Endothelial cell of umbilical vein (primary cell): ENCODE measurements at regions not wholly inside any gene's neighbourhood (a gene's known extent, or its start where the extent isn't known, plus 50 kb on each side); places are given as distances from the start of the nearest gene placed in this dataset.

Source experiments
- BruUV-seq: library from RNA; stranded (reverse); fragments of 400-500 nt; replicated peaks from 2 replicates; lab custom pipeline; 2021; lab: Mats Ljungman, UMichigan
- CTCF ChIA-PET: fragments of 300-600, 350-600 bp; sonication (Branson Sonifier 250); formaldehyde crosslinking; loops from one replicate; lab custom pipeline; 2021; ENCODE audit warnings: antibody characterized with exemption, inconsistent platforms; lab: Charles Lee
- POLR2A ChIA-PET: fragments of 300-600, 350-600 bp; sonication (Branson Sonifier 250); formaldehyde crosslinking; loops from one replicate; lab custom pipeline; 2021; ENCODE audit warnings: antibody characterized with exemption, inconsistent platforms; lab: Charles Lee
- DNase-seq: peaks from one replicate; pipeline ENCODE4 v3.0.0-alpha.2; 2011; ENCODE audit warnings: low read depth, low spot score
- FAIRE-seq: peaks from 2 replicates; lab custom pipeline; 2011; peaks lifted over from hg19 to GRCh38; lab: Jason Lieb, UNC
- H2AFZ ChIP-seq: 2 replicates; pipeline ENCODE4 v1.6.0; 2012; ENCODE audit warnings: low read depth, low read length, control low read depth, inconsistent platforms
- H3K27ac ChIP-seq: 2 replicates; pipeline ENCODE4 v1.5.1; 2011; ENCODE audit warnings: low read depth, mild to moderate bottlenecking, control low read depth, low read length, moderate library complexity; ENCODE audit not compliant: insufficient read depth
- H3K27me3 ChIP-seq, 2 experiments: 2 replicates each; pipeline versions ENCODE4 v1.6.0 to v1.6.1; 2011; ENCODE audit warnings: low read length in 2 of 2, mixed read lengths in 1 of 2; ENCODE audit not compliant: control insufficient read depth in 2 of 2, insufficient read depth in 2 of 2
- H3K36me3 ChIP-seq, 2 experiments: 2 replicates in 1 of 2; 3 replicates in 1 of 2; pipeline ENCODE4 v1.5.1; 2011; ENCODE audit warnings: low read length in 2 of 2, mild to moderate bottlenecking in 1 of 2, moderate library complexity in 1 of 2; ENCODE audit not compliant: control insufficient read depth in 2 of 2, insufficient read depth in 2 of 2; ENCODE audit errors: extremely low read depth in 1 of 2
- H3K4me1 ChIP-seq: 3 replicates; pipeline ENCODE4 v1.5.1; 2011; ENCODE audit warnings: mild to moderate bottlenecking, low read length; ENCODE audit not compliant: control insufficient read depth, insufficient read depth; ENCODE audit errors: extremely low read depth
- H3K4me2 ChIP-seq: 2 replicates; pipeline ENCODE4 v1.6.1; 2011; ENCODE audit warnings: low read length, control low read depth, mixed read lengths; ENCODE audit not compliant: insufficient read depth
- H3K4me3 ChIP-seq, 3 experiments: fragments of 200-600 bp in 1 of 3; sonication (generic), shearing (Covaris generic) in 1 of 3; replicated peaks in 1 of 3; 2 replicates each; pipeline ENCODE4 v1.5.1; 2011 to 2016; ENCODE audit warnings: control low read depth in 3 of 3, low read length in 3 of 3, mild to moderate bottlenecking in 2 of 3, inconsistent platforms in 1 of 3, low read depth in 1 of 3, moderate library complexity in 1 of 3; ENCODE audit not compliant: insufficient read depth in 1 of 3
- H3K79me2 ChIP-seq: 2 replicates; pipeline ENCODE4 v1.6.0; 2012; ENCODE audit warnings: low read length, inconsistent platforms; ENCODE audit not compliant: control insufficient read depth, insufficient read depth
- H3K9ac ChIP-seq: replicated peaks from 2 replicates; pipeline ENCODE3; 2011; ENCODE audit warnings: low read length, control low read depth; ENCODE audit not compliant: insufficient read depth; ENCODE audit errors: extremely low read depth
- H3K9me1 ChIP-seq: replicated peaks from 3 replicates; pipeline ENCODE4 v1.6.0; 2011; ENCODE audit warnings: mild to moderate bottlenecking, low read length; ENCODE audit not compliant: control insufficient read depth, insufficient read depth; ENCODE audit errors: extremely low read depth
- H3K9me3 ChIP-seq: replicated peaks from 2 replicates; pipeline ENCODE4 v1.5.1; 2012; ENCODE audit warnings: low read length, inconsistent platforms; ENCODE audit not compliant: control insufficient read depth, insufficient read depth
- H4K20me1 ChIP-seq: replicated peaks from 2 replicates; pipeline ENCODE3; 2011; ENCODE audit warnings: mild to moderate bottlenecking, low read length; ENCODE audit not compliant: control insufficient read depth, insufficient read depth; ENCODE audit errors: extremely low read depth
- CTCF ChIP-seq, 2 donors: IDR thresholded peaks; 1 replicate in 1 of 2; 2 replicates in 1 of 2; pipeline ENCODE4 v1.5.1; 2011; ENCODE audit warnings: low read length in 2 of 2, mild to moderate bottlenecking in 2 of 2, moderate library complexity in 2 of 2, control low read depth in 1 of 2, inconsistent platforms in 1 of 2, low read depth in 1 of 2; ENCODE audit not compliant: insufficient read depth in 1 of 2; ENCODE audit errors: extremely low read depth in 1 of 2
- EZH2 ChIP-seq: IDR thresholded peaks from 2 replicates; pipeline ENCODE4 v1.6.1; 2012; ENCODE audit warnings: borderline replicate concordance, low read depth, mild to moderate bottlenecking, moderate library complexity, low read length, inconsistent platforms; ENCODE audit not compliant: severe bottlenecking
- FOS ChIP-seq: IDR thresholded peaks from 2 replicates; pipeline ENCODE4 v1.6.1; 2011; ENCODE audit warnings: mild to moderate bottlenecking, low read length, moderate library complexity, borderline replicate concordance; ENCODE audit not compliant: insufficient read depth
- GATA2 ChIP-seq: IDR thresholded peaks from 2 replicates; pipeline ENCODE4 v1.7.0; 2011; ENCODE audit warnings: low read depth, mild to moderate bottlenecking, moderate library complexity, mixed read lengths, low read length; ENCODE audit not compliant: insufficient read length, insufficient read depth
- JUN ChIP-seq: IDR thresholded peaks from 2 replicates; pipeline ENCODE4 v1.6.1; 2011; ENCODE audit warnings: borderline replicate concordance, low read depth; ENCODE audit not compliant: insufficient read length, insufficient read depth
- MAX ChIP-seq: IDR thresholded peaks from 2 replicates; pipeline ENCODE4 v1.6.1; 2011; ENCODE audit not compliant: insufficient read depth, insufficient read length
- MYC ChIP-seq: IDR thresholded peaks from one replicate; pipeline ENCODE4 v1.6.1; 2011; ENCODE audit warnings: mild to moderate bottlenecking, low read depth, low read length
- POLR2A ChIP-seq: IDR thresholded peaks from 2 replicates; pipeline ENCODE4 v1.6.1; 2012; ENCODE audit warnings: low read depth, mild to moderate bottlenecking, control low read depth, low read length
- POLR2AphosphoS5 ChIP-seq: IDR thresholded peaks from 2 replicates; pipeline ENCODE4 v1.6.1; 2012; ENCODE audit warnings: low read depth, mild to moderate bottlenecking, control low read depth, low read length, moderate library complexity; ENCODE audit not compliant: insufficient read depth
- dilution Hi-C: fragments of 300-500 bp; cut with MboI; formaldehyde crosslinking; loops from one replicate; pipeline ENCODE4 v1.15.0; 2019; ENCODE audit warnings: low sequenced_read_pairs; ENCODE audit not compliant: extremely low pct_ligation_motif_present
- intact Hi-C: fragments of 100-400 bp; cut with micrococcal nuclease; formaldehyde crosslinking; loops from one replicate; pipeline ENCODE4 v1.10.0; 2022

- peaks cover 1 to 2% of the 10 kb centered on the region in 2 experiments for H3K27me3 ChIP-seq
- H3K9me1 ChIP-seq = no peaks in the 10 kb centered on the region
- intact Hi-C loops = no loop called here
- no peaks in the 10 kb centered on the region for H3K36me3 ChIP-seq
- H3K27ac ChIP-seq = no peak overlapping the region
- FAIRE-seq = no peak
- H2AFZ ChIP-seq = no peak overlapping the region
- DNase-seq = no peak
- ChIA-PET POLR2A (no interaction called here), CTCF (interaction anchor here (2.0 kb wide), 1 partner anchor 11 kb away, joined by 8 read pairs; no protein-coding TSS in a partner anchor)
- H3K79me2 ChIP-seq = no peaks in the 10 kb centered on the region
- no peak overlapping the region for H3K4me2 ChIP-seq
- dilution Hi-C loops = no loop called here
- H3K9ac ChIP-seq = no peak overlapping the region
- no TSS peak for BruUV-seq
- TF ChIP-seq MYC = no peak
- TF ChIP-seq JUN = no peak
- no peak for TF ChIP-seq FOS
- no peak for TF ChIP-seq GATA2
- TF ChIP-seq EZH2 = no peak
- no peak for TF ChIP-seq POLR2A
- no peak for TF ChIP-seq MAX
- TF ChIP-seq POLR2AphosphoS5 = no peak
- no peak for TF ChIP-seq CTCF (IDR thresholded peaks at IDR 0.05; ENCODE audit: extremely low read depth in 1 of 2, insufficient read depth in 1 of 2, low read depth in 1 of 2, low read length in 2 of 2)
- H3K4me1 ChIP-seq = no peaks in the 10 kb centered on the region
- H3K9me3 ChIP-seq = no peaks in the 10 kb centered on the region
- no peak overlapping the region for H3K4me3 ChIP-seq
- no peaks in the 10 kb centered on the region for H4K20me1 ChIP-seq
Measured at GRCh38 chr4:174183259-174183658, 100.2 kb downstream of the FBXO8 start.
